GM12878 (cell line): ENCODE measurements at regions not wholly inside any gene's neighbourhood (a gene's known extent, or its start where the extent isn't known, plus 50 kb on each side); places are given as distances from the start of the nearest gene placed in this dataset.

ENCODE experiments used
- ATAC-seq: fragments of 200-7000 bp; cut with Tn5 transposase; 3 replicates; pipeline ENCODE4 v1.9.1; 2020; ENCODE audit warnings: mild to moderate bottlenecking, moderate library complexity
- BruUV-seq: library from RNA; stranded (reverse); fragments of 400-500 nt; replicated peaks from 2 replicates; lab custom pipeline; 2021; lab: Mats Ljungman, UMichigan
- CTCF ChIA-PET: fragments of 300-600 bp; sonication (Branson Sonifier 250); formaldehyde crosslinking; extraction: SDS; loops from one replicate; lab custom pipeline; 2021; ENCODE audit warnings: inconsistent platforms; lab: Yijun Ruan, JAX
- POLR2A ChIA-PET: fragments of 350-600 bp; formaldehyde crosslinking; extraction: SDS; loops from one replicate; lab custom pipeline; 2021; ENCODE audit warnings: inconsistent platforms; lab: Charles Lee
- RAD21 ChIA-PET: fragments of 300-600 bp; sonication (Branson Sonifier 250); formaldehyde crosslinking; loops from one replicate; lab custom pipeline; 2023; ENCODE audit warnings: antibody characterized with exemption; ENCODE audit not compliant: unreplicated experiment; lab: Charles Lee
- SMC1A ChIA-PET: fragments of 300-600 bp; sonication (Branson Sonifier 250); formaldehyde crosslinking; loops from one replicate; lab custom pipeline; 2023; ENCODE audit not compliant: unreplicated experiment, uncharacterized antibody; lab: Charles Lee
- DNase-seq: peaks from one replicate; pipeline ENCODE4 v3.0.0-alpha.2; 2011; ENCODE audit warnings: low read depth, low spot score
- FAIRE-seq: peaks from 3 replicates; lab custom pipeline; 2011; peaks lifted over from hg19 to GRCh38; lab: Jason Lieb, UNC
- H2AFZ ChIP-seq: 2 replicates; pipeline ENCODE4 v1.6.0; 2011; ENCODE audit warnings: low read depth, low read length, control low read depth; ENCODE audit not compliant: control insufficient read depth
- H3K27ac ChIP-seq: 2 replicates; pipeline ENCODE4 v1.5.1; 2011; ENCODE audit warnings: control low read depth; ENCODE audit not compliant: control insufficient read depth, insufficient read depth
- H3K27me3 ChIP-seq, 2 experiments: replicated peaks in 1 of 2; 2 replicates each; pipeline versions ENCODE4 v1.6.0 to v1.6.1; 2011; ENCODE audit warnings: low read length in 1 of 2; ENCODE audit not compliant: control insufficient read depth in 2 of 2, insufficient read depth in 2 of 2
- H3K36me3 ChIP-seq, 2 experiments: 2 replicates each; pipeline ENCODE4 v1.5.1; 2011; ENCODE audit warnings: low read length in 1 of 2; ENCODE audit not compliant: control insufficient read depth in 2 of 2, insufficient read depth in 2 of 2
- H3K4me1 ChIP-seq: 2 replicates; pipeline ENCODE4 v1.6.1; 2011; ENCODE audit warnings: mild to moderate bottlenecking, low read length, moderate library complexity, mixed read lengths; ENCODE audit not compliant: control insufficient read depth, insufficient read depth
- H3K4me2 ChIP-seq: 2 replicates; pipeline ENCODE4 v1.6.0; 2011; ENCODE audit warnings: control low read depth; ENCODE audit not compliant: control insufficient read depth, insufficient read depth
- H3K4me3 ChIP-seq: fragments of 200-600 bp; sonication (generic); 2 replicates; pipeline ENCODE4 v1.5.1; 2016
- H3K79me2 ChIP-seq: 2 replicates; pipeline ENCODE4 v1.6.0; 2011; ENCODE audit warnings: low read length; ENCODE audit not compliant: control insufficient read depth, insufficient read depth
- H3K9ac ChIP-seq: 2 replicates; pipeline ENCODE4 v1.8.0; 2011; ENCODE audit warnings: low read length, control low read depth, mixed read lengths; ENCODE audit not compliant: control insufficient read depth, insufficient read depth
- H3K9me3 ChIP-seq: replicated peaks from 3 replicates; pipeline ENCODE4 v1.5.1; 2011; ENCODE audit warnings: mild to moderate bottlenecking, low read length; ENCODE audit not compliant: control insufficient read depth, insufficient read depth
- H4K20me1 ChIP-seq: 2 replicates; pipeline ENCODE4 v1.6.0; 2011; ENCODE audit not compliant: control insufficient read depth, insufficient read depth
- CHD1 ChIP-seq: IDR thresholded peaks from 2 replicates; pipeline ENCODE4 v1.6.1; 2012; ENCODE audit warnings: low read depth, low read length, improper control_type of control experiment
- IKZF2 ChIP-seq, 2 experiments: fragments of 450-650 bp; IDR thresholded peaks; 2 replicates each; pipeline ENCODE4 v1.6.1; 2017; ENCODE audit warnings: mild to moderate bottlenecking in 2 of 2, moderate library complexity in 2 of 2
- IRF5 ChIP-seq: fragments of 450-650 bp; IDR thresholded peaks from 2 replicates; pipeline ENCODE4 v1.6.1; 2017; ENCODE audit warnings: borderline replicate concordance
- TCF7 ChIP-seq: IDR thresholded peaks from 2 replicates; pipeline ENCODE4 v1.6.1; 2014; ENCODE audit warnings: antibody characterized with exemption, borderline replicate concordance
- ZBED1 ChIP-seq: IDR thresholded peaks from 2 replicates; pipeline ENCODE4 v1.6.1; 2016; ENCODE audit warnings: borderline replicate concordance
- WGBS: methylation state at CpG from one replicate; pipeline ENCODE4 v1.1.6; 2016; ENCODE audit warnings: low lambda C conversion rate; ENCODE audit not compliant: insufficient replicate concordance, insufficient coverage; ENCODE audit errors: missing lambda C conversion rate; 5-methylcytosine and 5-hydroxymethylcytosine counted together
- in situ Hi-C: fragments of 300-500 bp; cut with MboI; formaldehyde crosslinking; loops from 9 replicates; pipeline ENCODE4 v1.14.3; 2018; ENCODE audit warnings: mixed read lengths
- intact Hi-C: fragments of 100-400 bp; cut with micrococcal nuclease; formaldehyde crosslinking; loops from one replicate; pipeline ENCODE4 v1.14.2; 2022; ENCODE audit not compliant: unreplicated experiment
- TF ChIP-seq, protein P1 (sequence below): fragments of 450-650 bp; IDR thresholded peaks from 2 replicates; pipeline ENCODE4 v1.6.1; 2017; ENCODE audit warnings: mild to moderate bottlenecking

- TF ChIP-seq, protein P1, sequence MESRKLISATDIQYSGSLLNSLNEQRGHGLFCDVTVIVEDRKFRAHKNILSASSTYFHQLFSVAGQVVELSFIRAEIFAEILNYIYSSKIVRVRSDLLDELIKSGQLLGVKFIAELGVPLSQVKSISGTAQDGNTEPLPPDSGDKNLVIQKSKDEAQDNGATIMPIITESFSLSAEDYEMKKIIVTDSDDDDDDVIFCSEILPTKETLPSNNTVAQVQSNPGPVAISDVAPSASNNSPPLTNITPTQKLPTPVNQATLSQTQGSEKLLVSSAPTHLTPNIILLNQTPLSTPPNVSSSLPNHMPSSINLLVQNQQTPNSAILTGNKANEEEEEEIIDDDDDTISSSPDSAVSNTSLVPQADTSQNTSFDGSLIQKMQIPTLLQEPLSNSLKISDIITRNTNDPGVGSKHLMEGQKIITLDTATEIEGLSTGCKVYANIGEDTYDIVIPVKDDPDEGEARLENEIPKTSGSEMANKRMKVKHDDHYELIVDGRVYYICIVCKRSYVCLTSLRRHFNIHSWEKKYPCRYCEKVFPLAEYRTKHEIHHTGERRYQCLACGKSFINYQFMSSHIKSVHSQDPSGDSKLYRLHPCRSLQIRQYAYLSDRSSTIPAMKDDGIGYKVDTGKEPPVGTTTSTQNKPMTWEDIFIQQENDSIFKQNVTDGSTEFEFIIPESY = no peak
- no peak for TF ChIP-seq IKZF2 (IDR thresholded peaks at IDR 0.05)
- TF ChIP-seq ZBED1 = no peak
- no peak for TF ChIP-seq CHD1
- no peak for TF ChIP-seq TCF7
- TF ChIP-seq IRF5 = no peak
- TF ChIP-seq, all 136 proteins: peak for 0
- Histone ChIP-seq H3K4me2 (no peak overlapping the region), H3K36me3 (no peaks in the 10 kb centered on the region), H4K20me1 (no peaks in the 10 kb centered on the region), H2AFZ (no peak overlapping the region), H3K9me3 (no peaks in the 10 kb centered on the region), H3K4me3 (no peak overlapping the region), H3K4me1 (no peaks in the 10 kb centered on the region), H3K27me3 (no peaks in the 10 kb centered on the region), H3K79me2 (no peaks in the 10 kb centered on the region), H3K9ac (no peak overlapping the region), H3K27ac (no peak overlapping the region)
- DNase-seq (no peak), ATAC-seq (no peak), FAIRE-seq (no peak)
- ChIA-PET RAD21 (no interaction called here), POLR2A (interaction anchor here (0.6 kb wide), 1 partner anchor 622 kb away, joined by 3 read pairs; no protein-coding TSS in a partner anchor), CTCF (interaction anchor here (1.3 kb wide), 1 partner anchor 594 kb away, joined by 5 read pairs; no protein-coding TSS in a partner anchor), SMC1A (no interaction called here)
- in situ Hi-C loops = no loop called here
- BruUV-seq = no TSS peak
- 0% methylated on average over 1 of the region's 1 CpG for WGBS
- intact Hi-C loops = no loop called here
Measured at GRCh38 chr10:63760708-63761047, 239.5 kb downstream of the REEP3 start.
